ENCODE measurements at regions not wholly inside any gene's neighbourhood (a gene's known extent, or its start where the extent isn't known, plus 50 kb on each side); places are given as distances from the start of the nearest gene placed in this dataset.
A peak's percentile ranks its signal among the peaks of the same experiment; 100 is the strongest.

GRCh38 chr12:84077679-84078078 lies 834.9 kb downstream of the SLC6A15 start:
- peak; percentile 51; the same call in 1 of the 2 replicates for TF ChIP-seq ZNF70 (CRISPR knock-in tag; IDR thresholded peaks at IDR 0.05)
- peak; percentile 97 for TF ChIP-seq PATZ1 (CRISPR knock-in tag; IDR thresholded peaks at IDR 0.05; ENCODE audit: borderline replicate concordance)

Data from SK-N-SH treated with all-trans-retinoic acid at 6 μM for 48 hours (cell line).